GM12872 (cell line): ENCODE measurements at regions not wholly inside any gene's neighbourhood (a gene's known extent, or its start where the extent isn't known, plus 50 kb on each side); places are given as distances from the start of the nearest gene placed in this dataset.

Source experiments
- TF ChIP-seq, protein P1 (sequence below): IDR thresholded peaks from 3 replicates; pipeline ENCODE4 v1.5.1; 2011; ENCODE audit warnings: low read depth, mild to moderate bottlenecking, low read length, moderate library complexity; ENCODE audit not compliant: insufficient read depth

DNA sequence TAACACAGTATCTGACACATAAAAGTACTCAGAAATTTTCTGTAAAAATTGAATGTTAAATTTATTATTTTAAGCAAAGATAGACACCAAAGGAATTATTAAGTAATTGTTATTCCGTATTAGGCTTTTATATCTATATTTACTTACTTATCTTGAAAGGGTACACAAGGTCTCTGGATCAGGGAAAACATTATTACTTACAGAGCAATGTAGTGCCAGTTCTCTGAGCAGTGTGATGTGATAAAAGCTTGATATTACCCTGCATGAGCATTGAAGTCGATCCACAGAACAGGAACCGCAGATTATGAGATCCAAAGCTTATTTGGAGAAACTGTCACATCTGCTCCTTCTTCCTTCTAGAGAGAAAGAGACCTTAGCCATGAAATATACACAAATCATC is 637.9 kb upstream of the RGS18 start:
- TF ChIP-seq, protein P1, sequence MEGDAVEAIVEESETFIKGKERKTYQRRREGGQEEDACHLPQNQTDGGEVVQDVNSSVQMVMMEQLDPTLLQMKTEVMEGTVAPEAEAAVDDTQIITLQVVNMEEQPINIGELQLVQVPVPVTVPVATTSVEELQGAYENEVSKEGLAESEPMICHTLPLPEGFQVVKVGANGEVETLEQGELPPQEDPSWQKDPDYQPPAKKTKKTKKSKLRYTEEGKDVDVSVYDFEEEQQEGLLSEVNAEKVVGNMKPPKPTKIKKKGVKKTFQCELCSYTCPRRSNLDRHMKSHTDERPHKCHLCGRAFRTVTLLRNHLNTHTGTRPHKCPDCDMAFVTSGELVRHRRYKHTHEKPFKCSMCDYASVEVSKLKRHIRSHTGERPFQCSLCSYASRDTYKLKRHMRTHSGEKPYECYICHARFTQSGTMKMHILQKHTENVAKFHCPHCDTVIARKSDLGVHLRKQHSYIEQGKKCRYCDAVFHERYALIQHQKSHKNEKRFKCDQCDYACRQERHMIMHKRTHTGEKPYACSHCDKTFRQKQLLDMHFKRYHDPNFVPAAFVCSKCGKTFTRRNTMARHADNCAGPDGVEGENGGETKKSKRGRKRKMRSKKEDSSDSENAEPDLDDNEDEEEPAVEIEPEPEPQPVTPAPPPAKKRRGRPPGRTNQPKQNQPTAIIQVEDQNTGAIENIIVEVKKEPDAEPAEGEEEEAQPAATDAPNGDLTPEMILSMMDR: no peak

DNA sequence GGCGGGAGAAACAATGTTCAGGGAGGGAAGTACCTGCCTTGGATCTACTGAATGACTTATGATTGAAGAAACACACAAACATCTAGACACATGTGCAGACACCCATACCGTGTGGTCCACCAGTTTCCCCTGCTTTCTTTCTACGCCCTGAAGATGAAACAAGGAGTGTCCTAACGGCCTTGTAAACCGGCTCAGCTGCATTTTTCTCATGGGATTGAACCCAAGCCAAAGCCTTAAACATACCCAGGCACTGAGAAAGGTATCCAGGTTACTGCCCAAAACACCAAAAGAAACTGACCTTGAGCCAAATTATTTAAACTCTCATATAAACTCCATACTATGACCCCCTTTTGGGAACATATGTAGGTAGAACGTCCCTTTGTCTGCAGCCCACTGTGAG is 630.0 kb upstream of the RGS18 start:
- TF ChIP-seq, protein P1: no peak

DNA sequence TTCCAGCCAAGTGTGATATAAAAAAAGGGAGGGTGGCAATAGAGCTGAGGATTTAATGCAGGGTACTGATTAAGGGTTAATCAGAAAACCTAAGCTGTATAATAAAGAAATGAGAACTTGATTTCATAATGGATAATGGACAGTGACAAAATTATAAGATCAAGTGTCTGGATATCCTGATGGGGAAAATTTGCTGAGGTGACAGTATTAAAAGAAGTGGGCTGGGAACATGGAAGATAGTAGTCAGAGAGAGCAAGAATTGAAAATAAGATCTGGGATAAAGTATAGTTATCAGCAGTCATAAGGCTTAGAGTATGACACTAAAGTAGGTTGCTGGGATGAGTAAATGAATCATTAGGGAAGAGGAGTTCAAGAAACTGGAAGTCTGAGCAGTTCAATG is 627.3 kb upstream of the RGS18 start:
- TF ChIP-seq, protein P1: no peak

DNA sequence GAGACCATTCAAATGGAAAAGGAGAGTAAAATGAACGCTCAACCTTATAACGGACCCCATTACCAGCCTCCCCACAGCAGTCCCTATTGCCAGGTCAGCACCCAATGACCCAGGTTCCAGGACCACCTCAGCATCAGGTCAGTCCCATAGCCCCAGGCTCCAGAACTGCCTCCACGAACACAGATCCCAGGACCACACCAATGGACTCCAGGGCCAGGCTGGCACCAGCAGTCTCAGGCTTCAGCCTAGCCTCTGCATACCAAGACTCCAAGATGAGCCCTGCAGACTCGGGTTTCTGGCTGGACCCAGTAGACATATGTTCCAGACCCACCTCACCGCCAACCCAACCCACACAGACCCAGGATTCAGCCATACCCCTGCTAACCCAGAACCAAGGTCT is 625.0 kb upstream of the RGS18 start:
- TF ChIP-seq, protein P1: no peak

DNA sequence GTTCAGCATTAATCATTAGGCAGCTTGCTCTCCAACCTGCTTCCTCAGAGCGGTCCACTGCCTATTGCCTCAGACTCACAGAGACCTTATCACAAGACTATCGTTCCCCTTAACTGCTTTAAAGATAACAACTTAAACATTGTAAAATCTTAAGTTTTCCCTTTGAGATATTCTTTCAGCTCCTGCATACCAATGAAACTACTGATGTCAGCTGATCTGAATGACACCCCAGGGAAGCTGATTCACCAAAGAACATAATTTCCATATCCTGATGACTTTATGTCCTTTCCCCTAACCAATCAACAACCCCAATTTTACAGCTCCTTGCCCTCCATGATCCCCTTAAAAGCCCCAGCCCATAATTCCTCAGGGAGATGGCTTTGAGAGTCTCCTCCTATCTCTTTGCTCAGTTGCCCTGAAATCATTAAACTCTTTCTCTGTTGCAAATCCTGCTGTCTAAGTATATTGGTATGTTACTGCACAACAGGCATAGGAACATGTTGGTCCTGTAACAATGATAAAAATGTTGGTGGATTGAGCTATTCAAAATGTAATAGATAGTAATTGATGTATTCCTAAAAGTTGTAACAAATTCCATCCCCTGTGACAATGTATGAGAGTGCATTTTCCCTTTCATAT is 621.4 kb upstream of the RGS18 start:
- TF ChIP-seq, protein P1: no peak

DNA sequence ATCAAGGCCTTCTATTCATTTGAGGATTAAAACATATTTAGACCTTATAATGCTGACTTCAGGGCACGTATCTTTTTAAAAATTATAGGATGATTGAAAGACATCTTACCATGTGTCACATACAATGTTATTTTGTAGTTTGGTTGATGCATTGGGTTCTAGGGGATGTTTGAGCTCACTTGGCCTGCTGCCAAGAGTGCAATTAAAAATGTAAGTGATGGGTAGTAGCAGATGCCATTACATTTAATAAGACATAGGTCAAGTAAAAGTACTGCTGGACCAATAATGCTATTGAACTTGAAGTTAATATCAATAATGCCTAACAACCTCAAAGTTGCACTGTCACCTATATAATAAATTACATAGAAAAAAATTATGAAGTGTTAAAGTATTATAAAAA is 616.5 kb upstream of the RGS18 start:
- TF ChIP-seq, protein P1: no peak

DNA sequence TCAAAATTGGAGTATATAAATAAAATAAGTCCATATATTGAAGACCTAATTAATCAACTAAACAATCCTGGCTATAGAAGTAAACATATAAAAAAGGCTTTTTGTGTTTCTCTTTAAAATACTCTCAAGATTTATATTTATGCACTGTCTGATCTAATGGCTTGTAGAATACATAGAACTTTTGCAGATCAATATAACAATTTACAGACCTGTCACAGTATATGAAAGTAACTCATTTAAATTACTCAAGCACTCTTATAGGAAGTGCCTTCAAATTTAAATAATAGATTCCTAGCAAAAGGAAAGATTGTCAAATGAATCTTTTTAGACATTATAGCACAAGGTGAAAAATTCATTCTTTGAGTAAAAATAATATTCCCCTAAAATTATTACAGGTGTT is 615.8 kb upstream of the RGS18 start:
- TF ChIP-seq, protein P1: no peak

DNA sequence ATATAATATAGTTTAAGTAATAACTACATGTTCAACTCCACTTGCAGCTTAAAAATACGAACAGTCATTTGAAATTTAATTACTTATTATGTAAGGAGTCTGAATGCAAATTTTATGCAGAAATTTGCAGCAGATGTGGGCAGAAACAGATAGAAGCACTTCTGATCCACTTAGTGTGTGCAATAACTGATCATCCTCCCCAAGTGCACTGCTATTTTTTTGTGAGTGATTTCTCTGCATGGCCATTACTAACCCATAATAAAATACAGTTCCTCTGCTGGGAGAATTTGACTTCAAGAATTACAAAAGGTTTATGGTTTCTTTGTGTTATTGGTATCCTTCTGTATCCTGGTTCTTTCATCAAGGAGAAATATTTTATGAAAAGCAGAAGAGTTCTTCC is 611.5 kb upstream of the RGS18 start:
- TF ChIP-seq, protein P1: no peak
